HG03469 (cell line): ENCODE measurements at regions not wholly inside any gene's neighbourhood (a gene's known extent, or its start where the extent isn't known, plus 50 kb on each side); places are given as distances from the start of the nearest gene placed in this dataset.

Experiments used
- ATAC-seq: cut with Tn5 transposase; IDR thresholded peaks from one replicate; pipeline ENCODE4 v1.9.1; 2021; ENCODE audit warnings: mild to moderate bottlenecking, moderate library complexity, moderate number of reproducible peaks; ENCODE audit not compliant: unreplicated experiment

DNA sequence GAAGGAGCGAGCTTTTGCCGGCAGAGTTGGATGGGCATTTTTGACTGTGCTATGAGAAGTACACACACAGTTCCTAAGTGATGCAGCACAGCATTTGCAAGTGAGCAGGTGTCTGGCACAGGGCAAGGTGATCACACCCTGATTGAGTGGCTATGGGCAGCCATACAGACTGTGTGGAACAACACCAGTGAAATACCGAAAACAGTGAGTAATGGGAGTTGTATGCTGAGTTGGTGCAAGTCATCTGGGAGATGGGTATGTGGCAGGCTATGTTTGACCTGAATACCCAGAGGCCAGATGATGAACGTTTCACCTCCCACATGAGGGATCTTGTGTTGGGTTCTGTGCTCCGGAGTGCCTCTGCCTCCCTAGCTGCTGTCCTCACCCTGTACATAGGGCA, 53.5 kb upstream of the TIPARP start:
- no peak for ATAC-seq

DNA sequence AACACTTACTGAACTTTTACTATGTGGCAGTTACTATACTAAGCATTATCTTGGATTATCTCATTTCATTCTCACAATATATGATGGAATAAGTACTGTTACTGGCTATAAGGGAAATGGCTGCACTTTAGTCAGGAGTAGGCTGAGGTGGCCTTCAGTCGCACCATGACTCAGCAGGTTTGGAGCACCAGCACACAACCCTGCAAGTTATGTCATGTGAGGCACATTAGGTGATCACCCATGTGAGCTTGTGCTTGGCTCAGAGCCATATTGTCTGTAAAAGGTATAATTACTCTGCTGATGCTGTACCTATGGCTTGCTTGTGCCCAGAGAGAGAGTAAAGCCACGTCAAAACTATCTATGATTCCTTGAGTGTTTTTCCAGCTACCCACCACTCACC, 54.1 kb upstream of the TIPARP start:
- no peak for ATAC-seq

DNA sequence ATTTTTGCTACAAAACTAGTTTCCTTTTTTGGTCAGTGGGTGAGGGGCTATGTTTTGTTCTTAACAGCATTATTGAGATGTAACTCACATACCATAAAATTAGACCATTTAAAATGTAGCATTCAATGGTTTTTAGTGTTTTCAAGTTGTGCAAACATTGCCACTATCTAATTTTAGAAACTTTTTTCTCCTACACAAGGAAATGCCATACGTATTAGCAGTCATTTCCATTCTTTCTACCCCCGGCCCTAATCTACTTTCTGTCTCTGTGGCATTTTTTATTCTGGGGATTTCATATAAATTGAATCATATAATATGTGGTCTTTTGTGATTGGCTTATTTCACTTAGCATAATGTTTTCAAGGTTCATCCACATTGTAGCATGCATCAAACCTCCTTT, 55.0 kb upstream of the TIPARP start:
- ATAC-seq = no peak

DNA sequence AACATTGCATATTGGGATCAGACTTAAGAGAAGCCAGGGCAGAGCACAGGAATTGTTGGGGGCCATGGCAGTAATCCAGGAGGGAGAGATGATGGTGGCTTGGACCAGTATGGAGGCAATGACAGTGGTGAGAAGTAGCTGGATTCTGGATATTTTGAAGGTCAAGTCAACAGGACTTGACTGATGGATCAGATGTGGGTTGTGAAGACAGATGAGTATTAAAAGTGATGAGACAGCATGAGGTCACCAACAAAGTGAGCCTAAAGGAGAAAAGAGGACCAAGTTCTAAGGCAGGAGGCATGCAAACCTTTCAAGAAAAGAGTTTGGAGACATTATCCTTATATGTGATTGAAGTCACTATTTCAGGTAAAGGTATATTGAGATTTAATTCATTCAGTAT, 56.6 kb upstream of the TIPARP start:
- no peak for ATAC-seq

DNA sequence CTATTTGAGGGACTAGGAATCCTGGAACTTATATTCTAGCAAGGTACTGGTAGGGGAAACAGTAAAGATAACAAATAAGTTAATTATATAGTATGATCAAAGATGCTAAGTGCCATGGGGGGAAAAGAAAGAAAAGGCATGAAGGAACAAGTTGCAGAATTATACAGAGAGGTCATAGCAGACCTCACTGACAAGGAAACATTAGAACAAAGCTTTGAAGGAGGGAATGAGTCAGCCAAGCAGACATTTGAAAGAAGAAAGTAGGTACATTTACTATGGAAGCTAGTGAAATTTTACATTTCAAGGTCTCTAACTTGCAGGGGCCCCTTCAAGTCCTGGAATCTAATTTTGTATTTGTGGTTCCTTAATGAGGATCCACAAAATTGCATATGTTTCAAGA, 57.2 kb upstream of the TIPARP start:
- no peak for ATAC-seq

DNA sequence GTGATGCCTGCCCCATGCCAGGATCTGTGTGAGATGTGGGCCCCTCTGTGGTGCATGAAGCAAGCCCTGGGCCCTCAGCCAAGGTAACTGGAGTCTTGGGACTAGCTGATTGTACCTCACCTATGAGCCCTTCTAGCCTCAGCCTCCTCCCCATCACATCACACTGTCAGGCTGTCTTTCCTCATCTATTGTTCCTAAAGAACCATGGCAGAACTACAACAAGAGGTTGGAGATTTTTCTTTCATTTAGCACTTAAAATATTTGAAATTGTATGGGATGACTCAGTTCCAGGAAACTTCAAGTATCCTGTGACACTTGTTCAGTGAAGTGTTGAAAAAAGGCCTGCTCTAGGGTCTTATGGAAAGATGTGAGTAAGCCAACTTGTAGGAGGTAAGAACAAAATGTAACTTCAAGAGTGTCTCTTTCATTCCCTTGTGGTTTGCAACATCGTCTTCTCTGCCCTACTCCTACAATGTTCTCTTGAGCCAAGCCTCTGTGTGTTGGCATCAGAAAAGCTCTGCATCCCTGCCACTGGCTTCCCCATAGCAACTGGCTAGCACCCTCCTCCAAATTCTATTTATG, 58.7 kb upstream of the TIPARP start:
- no peak for ATAC-seq

DNA sequence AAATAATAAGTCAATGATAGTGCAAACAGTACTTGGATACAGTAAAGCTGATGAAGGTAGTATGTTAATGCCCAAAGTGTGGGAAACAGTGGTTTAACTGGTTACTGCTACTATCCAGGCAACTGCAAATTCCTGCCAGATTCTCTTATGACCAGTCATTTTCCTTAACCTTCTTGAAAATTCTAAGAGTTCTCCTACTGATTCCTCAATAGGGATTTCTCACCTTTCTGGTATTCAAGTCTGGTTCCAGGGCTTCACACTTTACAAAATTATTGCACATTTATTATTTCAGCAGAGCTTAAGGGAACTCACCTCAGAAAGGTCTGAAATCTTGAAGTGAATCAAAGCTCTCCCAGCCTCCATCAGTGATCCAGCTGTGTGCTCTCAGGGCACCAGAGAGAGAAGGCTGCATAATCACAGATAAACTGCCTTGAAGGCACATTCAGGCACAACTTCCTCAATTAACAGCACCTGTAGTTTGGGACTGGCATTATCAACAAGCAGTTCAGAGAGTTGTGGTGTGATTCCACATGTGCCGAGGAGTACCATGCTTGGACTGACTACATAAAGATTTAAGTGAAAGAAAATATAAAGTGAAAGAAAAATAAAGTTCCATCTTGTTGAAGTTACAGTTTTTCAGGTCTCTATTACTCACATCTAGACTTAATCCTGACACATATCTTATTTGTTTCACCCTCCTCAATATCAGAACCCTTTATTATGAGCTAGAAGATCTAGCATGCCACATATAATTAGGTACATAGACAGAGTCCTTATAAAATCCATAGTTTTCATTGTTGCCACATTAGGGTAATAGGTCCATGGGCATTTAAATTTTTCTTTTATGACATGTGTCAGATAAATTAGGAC, 59.5 kb upstream of the TIPARP start:
- no peak for ATAC-seq

DNA sequence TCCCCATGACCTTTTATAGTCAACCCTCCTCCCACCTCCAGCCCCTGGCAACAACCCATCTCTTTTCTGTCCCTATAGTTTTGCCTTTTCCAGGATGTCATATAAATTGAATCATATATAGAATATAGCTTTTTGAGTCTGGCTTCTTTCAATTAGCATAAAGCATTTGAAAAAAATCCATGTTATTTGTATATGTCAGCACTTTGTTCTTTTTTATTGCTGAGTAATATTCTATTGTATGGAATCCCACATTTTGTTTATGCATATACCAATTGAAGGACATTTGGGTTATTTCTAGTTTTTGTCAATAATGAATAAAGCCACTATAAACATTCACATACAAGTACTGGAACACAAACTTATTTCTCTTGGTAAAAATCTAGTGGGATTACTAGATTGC, 58.0 kb upstream of the SSR3 start:
- ATAC-seq = no peak

DNA sequence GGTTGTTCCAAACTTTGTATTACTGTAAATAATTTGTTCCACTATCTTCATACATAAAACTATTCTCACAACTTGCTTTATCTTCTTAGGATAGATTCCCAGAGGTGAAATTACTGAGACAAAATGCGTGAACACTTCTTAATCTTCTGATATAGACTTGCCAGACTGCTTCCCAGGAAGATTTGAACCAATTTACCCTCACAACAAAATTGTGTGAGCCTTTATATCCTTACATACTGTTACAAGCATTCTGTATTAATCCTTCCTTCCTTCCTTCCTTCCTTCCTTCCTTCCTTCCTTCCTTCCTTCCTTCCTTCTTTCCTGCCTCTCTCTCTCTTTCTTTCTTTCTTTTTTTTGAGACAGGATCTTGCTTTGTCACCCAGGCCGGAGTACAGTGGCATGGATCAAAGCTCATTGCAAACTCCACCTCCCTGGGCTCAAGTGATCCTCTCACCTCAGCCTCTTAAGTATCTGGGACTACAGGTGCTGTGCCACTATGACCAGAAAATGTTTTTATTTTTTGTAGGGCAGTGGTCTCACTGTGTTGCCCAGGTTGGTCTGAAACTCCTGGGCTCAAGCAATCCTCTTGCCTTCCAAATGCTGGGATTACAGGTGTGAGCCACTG, 57.1 kb upstream of the SSR3 start:
- no peak for ATAC-seq

DNA sequence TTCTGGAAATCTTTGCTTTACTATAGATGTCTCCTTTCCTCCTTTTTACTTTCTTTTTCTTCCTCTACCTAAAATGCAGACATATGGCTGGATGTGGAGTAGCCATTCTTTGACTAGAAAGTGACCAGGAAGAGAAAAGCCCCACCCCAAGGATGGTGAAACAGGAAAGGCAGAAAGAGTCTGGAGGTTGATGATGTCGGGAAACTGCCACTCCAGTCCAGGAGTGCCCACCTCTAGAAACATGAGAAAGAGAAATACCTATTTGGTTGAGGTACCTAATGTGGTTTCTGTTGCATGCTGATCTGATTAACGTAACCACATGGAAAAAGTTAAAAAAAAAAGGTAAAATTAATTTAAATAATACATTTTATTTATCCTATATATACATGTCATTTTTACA, 55.2 kb upstream of the SSR3 start:
- ATAC-seq = no peak

DNA sequence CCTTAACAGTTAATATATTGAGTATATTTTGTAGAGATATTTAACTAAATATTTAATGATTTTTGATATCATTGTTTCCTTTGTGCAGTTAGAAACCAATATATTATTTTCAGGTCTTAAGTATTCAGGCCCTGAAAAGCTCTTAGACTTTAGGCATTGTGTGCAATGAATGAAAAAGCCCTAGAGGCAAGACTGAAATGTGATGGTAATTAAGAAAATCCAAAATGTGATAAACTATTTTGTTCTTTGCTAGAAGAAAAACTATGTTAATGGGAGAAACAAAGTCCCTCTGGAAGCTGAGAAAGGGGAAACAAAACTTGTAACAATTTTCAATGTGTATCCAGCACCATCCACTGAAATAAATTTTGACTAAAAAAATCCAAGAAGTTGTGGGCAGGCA, 54.6 kb upstream of the SSR3 start:
- no peak for ATAC-seq

DNA sequence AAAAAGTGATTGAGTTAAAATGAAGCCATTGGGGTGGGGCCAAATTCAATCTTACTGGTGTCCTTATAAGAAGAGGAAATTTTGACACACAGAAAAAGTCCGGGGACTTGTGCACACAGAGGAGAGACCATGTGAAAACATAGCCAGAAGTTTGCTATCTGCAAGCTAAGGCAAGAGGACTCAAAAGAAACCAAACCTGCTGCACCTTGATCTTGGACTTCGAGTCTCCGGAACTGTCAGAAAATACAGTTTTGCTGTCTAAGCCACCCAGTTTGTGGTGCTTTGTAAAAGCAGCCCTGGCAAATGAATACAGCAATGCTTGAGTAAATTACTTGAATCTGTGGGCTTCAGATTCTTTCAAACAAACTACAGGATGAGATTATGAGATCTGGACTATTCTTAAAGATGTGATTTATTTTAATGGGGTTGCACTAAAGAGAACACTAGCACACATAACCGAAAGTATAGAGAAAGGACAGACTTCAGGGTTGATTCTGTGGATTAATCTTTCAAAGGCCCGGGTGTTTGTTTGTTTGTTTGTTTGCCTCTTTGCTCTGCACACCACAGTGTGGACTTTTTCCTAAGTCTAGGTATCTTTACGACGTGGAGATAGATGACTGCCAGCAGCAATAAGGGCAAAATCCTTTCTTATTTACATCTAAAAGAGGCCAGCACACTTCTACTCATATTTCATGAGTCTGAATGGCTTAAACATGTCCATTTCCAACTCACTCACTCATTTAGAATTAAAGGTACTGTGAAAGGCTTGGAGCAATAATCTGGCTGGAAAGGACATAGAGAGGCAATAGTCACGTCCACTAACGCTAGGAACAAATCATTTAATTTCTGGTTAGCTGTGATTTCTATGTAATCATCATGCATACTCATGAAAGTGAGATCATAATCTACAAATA, 53.9 kb upstream of the SSR3 start:
- no peak for ATAC-seq

DNA sequence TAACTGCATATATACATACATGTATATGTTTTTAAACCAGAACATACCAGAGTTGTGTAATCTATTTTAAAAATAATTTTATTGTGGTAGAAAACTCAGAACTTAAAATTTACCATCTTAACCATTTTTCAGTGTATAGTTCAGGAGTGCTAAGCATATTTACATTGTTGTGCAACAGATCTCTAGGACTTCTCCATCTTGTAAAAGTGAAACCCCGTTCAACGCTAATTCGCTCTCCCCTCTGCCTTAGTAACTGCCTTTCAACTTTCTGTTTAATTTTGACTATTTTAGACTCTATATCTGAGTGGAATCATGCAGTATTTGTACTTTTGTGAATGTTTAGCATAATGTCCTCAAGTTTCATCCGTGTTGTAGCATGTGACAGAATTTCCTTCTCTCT, 51.8 kb upstream of the SSR3 start:
- ATAC-seq = peak; percentile 61

DNA sequence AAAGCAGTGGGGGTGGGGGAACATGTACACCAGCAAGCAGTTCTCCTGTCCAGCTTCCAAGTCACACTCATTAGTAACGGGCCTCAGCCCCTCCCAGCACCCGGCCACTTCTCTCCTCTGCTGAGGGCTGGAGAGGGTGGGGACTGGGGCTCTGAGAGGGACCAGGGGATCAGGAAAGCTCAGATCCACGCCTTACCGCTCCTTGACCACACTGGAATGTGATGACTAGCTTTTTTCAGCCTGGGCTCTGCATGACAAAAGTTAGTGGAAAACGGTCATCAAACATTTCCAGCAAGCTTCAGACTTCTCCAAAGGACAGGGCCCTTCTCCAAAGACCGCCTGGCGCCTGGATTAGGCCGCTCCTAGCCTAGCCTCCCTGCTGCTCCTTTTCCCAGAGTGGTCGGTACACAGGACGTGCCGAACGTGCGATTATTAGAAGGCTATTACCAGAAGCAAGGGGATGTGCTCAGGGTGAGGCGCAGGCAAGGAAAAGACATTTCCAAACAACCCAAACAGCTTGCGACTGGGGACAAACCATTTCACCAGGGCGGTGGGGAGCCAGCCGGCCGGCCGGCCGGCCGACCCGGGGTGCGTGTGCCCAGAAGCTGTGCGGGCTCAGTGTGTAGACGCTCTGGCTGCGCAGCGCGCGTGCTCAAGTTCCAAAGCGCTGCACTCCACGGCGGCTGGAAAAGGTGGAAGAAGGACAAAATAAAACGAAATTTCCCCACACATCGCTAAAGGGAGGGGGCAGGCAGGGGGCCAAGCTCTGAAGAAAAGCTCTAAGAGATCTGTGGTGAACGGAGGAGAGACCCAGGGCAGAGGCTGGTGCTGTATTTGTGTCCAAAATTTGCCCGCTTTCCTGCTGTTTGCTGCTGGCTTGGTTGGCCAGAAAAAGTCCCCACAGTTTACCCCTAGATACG, 51.0 kb upstream of the SSR3 start:
- no peak for ATAC-seq

DNA sequence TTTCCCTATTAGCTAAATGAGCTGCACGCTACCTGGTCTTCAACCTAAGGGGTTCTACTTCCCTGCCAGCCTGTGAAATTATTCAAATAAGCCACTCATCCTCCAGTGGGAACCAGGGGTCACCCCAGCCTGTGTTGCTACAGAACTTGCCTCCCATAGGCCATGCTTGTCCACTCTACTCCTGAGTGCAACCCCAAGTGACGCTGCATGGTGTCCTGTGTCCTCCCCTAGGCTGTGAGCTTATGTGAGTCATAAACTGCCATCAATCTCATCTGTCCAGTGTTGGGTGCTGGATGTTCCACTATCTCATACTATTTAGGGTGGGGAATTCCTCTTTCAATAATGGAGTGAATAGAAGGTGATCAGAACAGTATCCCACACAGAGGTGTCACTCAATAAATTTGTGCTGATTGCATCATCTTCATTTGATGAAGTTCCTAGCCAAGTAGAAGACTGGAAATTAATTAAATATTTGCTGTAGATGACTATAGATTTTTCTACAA, 49.8 kb upstream of the SSR3 start:
- no peak for ATAC-seq
